ENCODE measurements at regions not wholly inside any gene's neighbourhood (a gene's known extent, or its start where the extent isn't known, plus 50 kb on each side); places are given as distances from the start of the nearest gene placed in this dataset.

DNA sequence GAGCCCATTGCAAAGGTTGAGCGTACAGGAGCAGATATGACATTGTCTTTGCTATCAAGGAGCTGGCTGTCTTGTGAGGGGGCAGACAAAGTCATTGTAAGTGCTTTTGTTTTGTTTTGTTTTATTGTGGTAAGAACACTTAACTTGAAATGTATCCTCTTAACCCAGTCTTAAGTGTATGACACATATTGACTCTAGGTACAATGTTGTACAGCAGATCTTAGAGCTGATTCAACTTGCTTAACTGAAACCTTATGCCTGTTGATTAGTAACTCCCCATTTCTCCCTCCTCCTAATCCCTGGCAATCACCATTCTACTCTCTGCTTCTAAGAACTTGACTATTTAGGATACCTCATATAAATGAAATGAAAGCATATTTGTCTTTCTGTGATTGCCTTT, 429.0 kb downstream of the BMP2 start:
- Histone ChIP-seq H2AFZ (ENCODE audit: low read depth, low read length) (no peak overlapping the region), H3K4ac (ENCODE audit: low read depth in 1 of 2, low read length in 2 of 2) (no peak overlapping the region), H3K18ac (ENCODE audit: low read depth in 1 of 2, low read length in 2 of 2) (no peak overlapping the region), H2AK5ac (ENCODE audit: low read length, severe bottlenecking) (no peak overlapping the region), H3K9ac (ENCODE audit: low read length) (peak overlapping the region; percentile 26), H3K9me3 (ENCODE audit: control insufficient read depth, low read length) (no peaks in the 10 kb centered on the region), H3K27ac (ENCODE audit: low read length, poor library complexity, severe bottlenecking) (no peak overlapping the region), H2BK15ac (ENCODE audit: low read depth, poor library complexity, severe bottlenecking) (no peak overlapping the region), H4K91ac (ENCODE audit: low read length) (no peak overlapping the region), H3K36me3 (ENCODE audit: control insufficient read depth in 1 of 2, insufficient read depth in 2 of 2, low read depth in 1 of 2, low read length in 2 of 2) (no peaks in the 10 kb centered on the region), H3K14ac (ENCODE audit: low read length in 2 of 2) (no peak overlapping the region), H2BK120ac (ENCODE audit: low read depth, low read length) (no peak overlapping the region), H3K4me2 (ENCODE audit: low read length, poor library complexity, severe bottlenecking) (no peak overlapping the region), H3K4me3 (ENCODE audit: insufficient read depth in 1 of 2, low read depth in 1 of 2, low read length in 2 of 2) (peak overlapping the region in 1 of 2 experiments; percentile 34), H3K23ac (ENCODE audit: low read length in 2 of 2) (no peak overlapping the region), H3K79me1 (replicated peaks; ENCODE audit: low read length, poor library complexity, severe bottlenecking) (no peaks in the 10 kb centered on the region), H3K4me1 (ENCODE audit: control insufficient read depth, insufficient read depth, low read depth, low read length) (peaks cover 2% of the 10 kb centered on the region), H4K8ac (ENCODE audit: low read length) (no peak overlapping the region), H2BK12ac (ENCODE audit: low read length in 2 of 2) (no peak overlapping the region), H2BK5ac (ENCODE audit: low read depth, low read length, poor library complexity, severe bottlenecking) (no peak overlapping the region), H3K27me3 (ENCODE audit: control insufficient read depth in 1 of 2, insufficient read depth in 1 of 2, low read length in 2 of 2) (no peaks in the 10 kb centered on the region)
- no peak for DNase-seq
- WGBS = 85% methylated on average over 1 of the region's 1 CpG

DNA sequence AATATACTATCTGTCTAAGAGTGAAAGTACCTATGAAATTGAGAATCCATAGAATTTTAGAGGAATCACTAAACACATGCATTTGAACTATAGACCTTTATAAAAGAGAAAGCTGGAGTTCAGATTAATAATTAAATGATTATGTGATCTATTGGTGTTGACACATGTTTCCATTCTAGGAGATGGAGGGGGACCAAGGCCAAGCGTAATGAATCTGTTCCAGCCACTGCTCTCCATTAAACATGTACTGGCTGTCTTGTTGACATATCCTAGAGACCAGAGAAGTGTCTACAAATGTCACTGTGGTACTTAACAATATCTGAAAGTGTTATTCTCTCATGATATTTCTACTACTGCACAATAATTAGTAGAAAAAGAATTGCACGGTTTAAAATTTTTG, 432.4 kb downstream of the BMP2 start:
- Histone ChIP-seq H3K27ac (ENCODE audit: low read length, poor library complexity, severe bottlenecking) (no peak overlapping the region), H3K27me3 (ENCODE audit: control insufficient read depth in 1 of 2, insufficient read depth in 1 of 2, low read length in 2 of 2) (no peaks in the 10 kb centered on the region), H3K9me3 (ENCODE audit: control insufficient read depth, low read length) (no peaks in the 10 kb centered on the region), H2BK15ac (ENCODE audit: low read depth, poor library complexity, severe bottlenecking) (no peak overlapping the region), H3K4me2 (ENCODE audit: low read length, poor library complexity, severe bottlenecking) (no peak overlapping the region), H3K4ac (ENCODE audit: low read depth in 1 of 2, low read length in 2 of 2) (no peak overlapping the region), H2AFZ (ENCODE audit: low read depth, low read length) (no peak overlapping the region), H3K4me1 (ENCODE audit: control insufficient read depth, insufficient read depth, low read depth, low read length) (peaks cover 2% of the 10 kb centered on the region), H3K18ac (ENCODE audit: low read depth in 1 of 2, low read length in 2 of 2) (no peak overlapping the region), H2AK5ac (ENCODE audit: low read length, severe bottlenecking) (no peak overlapping the region), H3K79me1 (replicated peaks; ENCODE audit: low read length, poor library complexity, severe bottlenecking) (no peaks in the 10 kb centered on the region), H2BK12ac (ENCODE audit: low read length in 2 of 2) (no peak overlapping the region), H4K91ac (ENCODE audit: low read length) (no peak overlapping the region), H2BK120ac (ENCODE audit: low read depth, low read length) (no peak overlapping the region), H4K8ac (ENCODE audit: low read length) (no peak overlapping the region), H3K14ac (ENCODE audit: low read length in 2 of 2) (no peak overlapping the region), H3K23ac (ENCODE audit: low read length in 2 of 2) (no peak overlapping the region), H3K9ac (ENCODE audit: low read length) (no peak overlapping the region), H3K36me3 (ENCODE audit: control insufficient read depth in 1 of 2, insufficient read depth in 2 of 2, low read depth in 1 of 2, low read length in 2 of 2) (no peaks in the 10 kb centered on the region), H3K4me3 (ENCODE audit: insufficient read depth in 1 of 2, low read depth in 1 of 2, low read length in 2 of 2) (no peak overlapping the region), H2BK5ac (ENCODE audit: low read depth, low read length, poor library complexity, severe bottlenecking) (no peak overlapping the region)
- 88% methylated on average over 1 of the region's 2 CpGs for WGBS
- DNase-seq = no peak

DNA sequence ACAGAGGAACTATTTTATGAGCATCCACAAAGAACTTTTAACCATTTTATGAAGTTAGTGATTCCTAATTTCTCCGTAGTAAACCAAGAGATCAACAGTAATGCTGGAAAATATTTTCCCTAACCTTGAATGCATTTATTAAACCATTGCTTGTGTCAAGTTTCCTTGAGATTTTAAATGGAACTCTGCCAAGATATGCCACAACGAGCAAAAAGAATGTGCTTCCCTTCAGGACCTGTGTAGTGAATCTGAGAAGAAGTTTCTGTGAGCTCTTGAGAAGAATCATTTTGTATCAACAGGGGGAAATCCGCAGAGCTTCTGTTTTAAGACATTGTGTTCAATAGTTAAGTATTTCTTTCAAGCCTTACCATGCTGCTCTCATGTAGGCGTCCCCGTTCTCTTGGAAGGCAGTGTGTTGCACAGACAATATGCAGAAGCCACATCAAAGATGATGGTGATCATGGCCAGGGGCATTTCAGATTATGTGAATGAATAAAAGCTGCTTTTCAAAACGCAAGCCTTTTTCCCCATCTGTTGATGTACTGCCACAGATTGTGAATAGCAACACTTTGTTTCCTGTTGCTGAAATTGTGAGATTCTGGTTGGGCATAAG, 439.8 kb downstream of the BMP2 start:
- Histone ChIP-seq H2BK12ac (ENCODE audit: low read length in 2 of 2) (no peak overlapping the region), H3K18ac (ENCODE audit: low read depth in 1 of 2, low read length in 2 of 2) (no peak overlapping the region), H2AK5ac (ENCODE audit: low read length, severe bottlenecking) (no peak overlapping the region), H2AFZ (ENCODE audit: low read depth, low read length) (no peak overlapping the region), H2BK15ac (ENCODE audit: low read depth, poor library complexity, severe bottlenecking) (no peak overlapping the region), H3K36me3 (ENCODE audit: control insufficient read depth in 1 of 2, insufficient read depth in 2 of 2, low read depth in 1 of 2, low read length in 2 of 2) (no peaks in the 10 kb centered on the region), H4K91ac (ENCODE audit: low read length) (no peak overlapping the region), H3K9me3 (ENCODE audit: control insufficient read depth, low read length) (peaks cover 2% of the 10 kb centered on the region), H3K27me3 (ENCODE audit: control insufficient read depth in 1 of 2, insufficient read depth in 1 of 2, low read length in 2 of 2) (no peaks in the 10 kb centered on the region), H3K4me2 (ENCODE audit: low read length, poor library complexity, severe bottlenecking) (no peak overlapping the region), H3K4me3 (ENCODE audit: insufficient read depth in 1 of 2, low read depth in 1 of 2, low read length in 2 of 2) (no peak overlapping the region), H3K4me1 (ENCODE audit: control insufficient read depth, insufficient read depth, low read depth, low read length) (no peaks in the 10 kb centered on the region), H3K4ac (ENCODE audit: low read depth in 1 of 2, low read length in 2 of 2) (no peak overlapping the region), H3K27ac (ENCODE audit: low read length, poor library complexity, severe bottlenecking) (no peak overlapping the region), H3K79me1 (replicated peaks; ENCODE audit: low read length, poor library complexity, severe bottlenecking) (no peaks in the 10 kb centered on the region), H3K14ac (ENCODE audit: low read length in 2 of 2) (no peak overlapping the region), H3K9ac (ENCODE audit: low read length) (no peak overlapping the region), H2BK5ac (ENCODE audit: low read depth, low read length, poor library complexity, severe bottlenecking) (no peak overlapping the region), H2BK120ac (ENCODE audit: low read depth, low read length) (no peak overlapping the region), H3K23ac (ENCODE audit: low read length in 2 of 2) (no peak overlapping the region), H4K8ac (ENCODE audit: low read length) (no peak overlapping the region)
- WGBS = 89% methylated on average over 5 of the region's 6 CpGs
- no peak for DNase-seq

DNA sequence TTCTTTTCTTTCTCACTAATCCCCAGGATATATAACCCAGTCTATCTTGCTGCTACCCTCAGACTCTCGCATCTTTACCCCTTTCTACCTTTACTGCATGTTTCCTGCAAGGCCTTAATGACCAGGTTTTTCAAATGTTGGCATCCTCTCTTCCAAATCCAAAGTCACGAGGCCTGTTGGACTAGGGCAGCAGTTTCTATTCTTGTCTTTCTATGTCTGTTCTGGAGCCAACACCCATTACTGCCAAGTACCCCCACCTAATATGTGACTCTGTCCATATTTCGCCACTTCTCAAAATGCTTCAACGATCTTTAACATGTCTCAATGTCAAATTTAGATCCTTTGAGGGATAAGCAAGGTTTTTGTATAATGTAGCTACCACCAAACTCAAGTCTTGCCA, 443.4 kb downstream of the BMP2 start:
- Histone ChIP-seq H2BK12ac (ENCODE audit: low read length in 2 of 2) (no peak overlapping the region), H3K14ac (ENCODE audit: low read length in 2 of 2) (no peak overlapping the region), H3K9me3 (ENCODE audit: control insufficient read depth, low read length) (no peaks in the 10 kb centered on the region), H3K18ac (ENCODE audit: low read depth in 1 of 2, low read length in 2 of 2) (no peak overlapping the region), H3K36me3 (ENCODE audit: control insufficient read depth in 1 of 2, insufficient read depth in 2 of 2, low read depth in 1 of 2, low read length in 2 of 2) (no peaks in the 10 kb centered on the region), H3K4me2 (ENCODE audit: low read length, poor library complexity, severe bottlenecking) (no peak overlapping the region), H2BK5ac (ENCODE audit: low read depth, low read length, poor library complexity, severe bottlenecking) (no peak overlapping the region), H2BK15ac (ENCODE audit: low read depth, poor library complexity, severe bottlenecking) (no peak overlapping the region), H3K4me1 (ENCODE audit: control insufficient read depth, insufficient read depth, low read depth, low read length) (no peaks in the 10 kb centered on the region), H3K9ac (ENCODE audit: low read length) (no peak overlapping the region), H2BK120ac (ENCODE audit: low read depth, low read length) (no peak overlapping the region), H3K27me3 (ENCODE audit: control insufficient read depth in 1 of 2, insufficient read depth in 1 of 2, low read length in 2 of 2) (no peaks in the 10 kb centered on the region), H3K4ac (ENCODE audit: low read depth in 1 of 2, low read length in 2 of 2) (no peak overlapping the region), H2AK5ac (ENCODE audit: low read length, severe bottlenecking) (no peak overlapping the region), H3K27ac (ENCODE audit: low read length, poor library complexity, severe bottlenecking) (no peak overlapping the region), H3K79me1 (replicated peaks; ENCODE audit: low read length, poor library complexity, severe bottlenecking) (no peaks in the 10 kb centered on the region), H3K23ac (ENCODE audit: low read length in 2 of 2) (no peak overlapping the region), H2AFZ (ENCODE audit: low read depth, low read length) (no peak overlapping the region), H4K8ac (ENCODE audit: low read length) (no peak overlapping the region), H3K4me3 (ENCODE audit: insufficient read depth in 1 of 2, low read depth in 1 of 2, low read length in 2 of 2) (no peak overlapping the region), H4K91ac (ENCODE audit: low read length) (no peak overlapping the region)
- DNase-seq = no peak
- 80% methylated on average over 4 of the region's 4 CpGs for WGBS
